ENCODE measurements at regions not wholly inside any gene's neighbourhood (a gene's known extent, or its start where the extent isn't known, plus 50 kb on each side); places are given as distances from the start of the nearest gene placed in this dataset.

- TF ChIP-seq CTCF (conservative IDR thresholded peaks at IDR 0.05): no peak
- TF ChIP-seq EZH2 (IDR thresholded peaks at IDR 0.05; ENCODE audit: low read depth): no peak
These were observed 534.0 kb upstream of the B3GAT1 start for GRCh38 chr11:134945993-134946392.
